Neural progenitor cell (in vitro differentiated cells): ENCODE measurements at regions not wholly inside any gene's neighbourhood (a gene's known extent, or its start where the extent isn't known, plus 50 kb on each side); places are given as distances from the start of the nearest gene placed in this dataset.
A peak's percentile ranks its signal among the peaks of the same experiment; 100 is the strongest.

Experiments used
- DNase-seq: peaks from one replicate; pipeline ENCODE4 v3.0.0-alpha.2; 2016; ENCODE audit warnings: low spot score
- H2AFZ ChIP-seq: fragments of 200-600 bp; sonication (generic); replicated peaks from 2 replicates; pipeline ENCODE4 v1.6.1; 2016; ENCODE audit warnings: antibody characterized with exemption
- H3F3A ChIP-seq: fragments of 200-600 bp; sonication (generic); 2 replicates; pipeline ENCODE4 v1.6.1; 2016; ENCODE audit warnings: antibody characterized with exemption, low read depth
- H3K27ac ChIP-seq: fragments of 200-600 bp; sonication (generic); 2 replicates; pipeline ENCODE4 v1.5.1; 2016; ENCODE audit warnings: mild to moderate bottlenecking
- H3K27me3 ChIP-seq: fragments of 200-600 bp; sonication (generic); 2 replicates; pipeline ENCODE4 v1.6.1; 2016; ENCODE audit warnings: mild to moderate bottlenecking, moderate library complexity
- H3K36me3 ChIP-seq: fragments of 200-600 bp; sonication (generic); 2 replicates; pipeline ENCODE4 v1.5.1; 2016
- H3K4me1 ChIP-seq: fragments of 200-600 bp; sonication (generic); 2 replicates; pipeline ENCODE4 v1.6.1; 2016; ENCODE audit warnings: mixed run types
- H3K4me2 ChIP-seq: fragments of 200-600 bp; sonication (generic); 2 replicates; pipeline ENCODE4 v1.6.1; 2016
- H3K4me3 ChIP-seq: fragments of 200-600 bp; sonication (generic); 2 replicates; pipeline ENCODE4 v1.5.1; 2016
- H3K79me2 ChIP-seq: fragments of 200-600 bp; sonication (generic); 2 replicates; pipeline ENCODE4 v1.6.1; 2016; ENCODE audit warnings: low read depth
- H3K9ac ChIP-seq: fragments of 200-600 bp; sonication (generic); 2 replicates; pipeline ENCODE4 v1.6.1; 2016
- H3K9me3 ChIP-seq: fragments of 200-600 bp; sonication (generic); 2 replicates; pipeline ENCODE4 v1.5.1; 2016; ENCODE audit warnings: low read depth
- H4K20me1 ChIP-seq: fragments of 200-600 bp; sonication (generic); 2 replicates; pipeline ENCODE4 v1.6.1; 2016; ENCODE audit warnings: low read depth
- H3K27ac Mint-ChIP-seq: 3 replicates; pipeline ENCODE4 v1.8.0; 2021; ENCODE audit warnings: mixed read lengths
- H3K27me3 Mint-ChIP-seq: 2 replicates; pipeline ENCODE4 v1.8.0; 2022; ENCODE audit warnings: low read depth, mild to moderate bottlenecking, inconsistent platforms, moderate library complexity, mixed read lengths; ENCODE audit not compliant: insufficient read depth
- H3K36me3 Mint-ChIP-seq: 3 replicates; pipeline ENCODE4 v1.8.0; 2021; ENCODE audit warnings: mixed read lengths
- H3K4me1 Mint-ChIP-seq: 3 replicates; pipeline ENCODE4 v1.8.0; 2021; ENCODE audit warnings: mixed read lengths
- H3K4me3 Mint-ChIP-seq: 3 replicates; pipeline ENCODE4 v1.8.0; 2021; ENCODE audit warnings: mild to moderate bottlenecking, moderate library complexity, mixed read lengths
- H3K9me3 Mint-ChIP-seq: 3 replicates; pipeline ENCODE4 v1.8.0; 2020; ENCODE audit warnings: mixed read lengths
- CTCF ChIP-seq: fragments of 200-600 bp; sonication (generic); IDR thresholded peaks from 2 replicates; pipeline ENCODE4 v1.5.1; 2017; ENCODE audit warnings: antibody characterized with exemption, mild to moderate bottlenecking
- EZH2 ChIP-seq: fragments of 200-600 bp; sonication (generic); IDR thresholded peaks from 2 replicates; pipeline ENCODE4 v1.6.1; 2017; ENCODE audit warnings: antibody characterized with exemption, mild to moderate bottlenecking, moderate library complexity
- EZH2phosphoT487 ChIP-seq: fragments of 200-600 bp; sonication (generic); IDR thresholded peaks from 2 replicates; pipeline ENCODE4 v1.6.1; 2017; ENCODE audit warnings: antibody characterized with exemption

- no peaks in the 10 kb centered on the region for H3K36me3 Mint-ChIP-seq
- Histone ChIP-seq H3K4me3 (no peak overlapping the region), H3K79me2 (no peaks in the 10 kb centered on the region), H4K20me1 (no peaks in the 10 kb centered on the region), H3K9ac (no peak overlapping the region), H3K36me3 (no peaks in the 10 kb centered on the region), H3K27me3 (no peaks in the 10 kb centered on the region), H3K27ac (no peak overlapping the region), H3F3A (no peaks in the 10 kb centered on the region), H3K4me2 (no peak overlapping the region), H3K4me1 (peaks cover 6% of the 10 kb centered on the region), H3K9me3 (no peaks in the 10 kb centered on the region), H2AFZ (no peak overlapping the region)
- no peak overlapping the region for H3K27ac Mint-ChIP-seq
- peaks cover 2% of the 10 kb centered on the region for H3K27me3 Mint-ChIP-seq
- peaks cover 5% of the 10 kb centered on the region for H3K4me1 Mint-ChIP-seq
- H3K4me3 Mint-ChIP-seq = no peak overlapping the region
- DNase-seq = no peak
- H3K9me3 Mint-ChIP-seq = no peaks in the 10 kb centered on the region
- TF ChIP-seq EZH2phosphoT487 (no peak), CTCF (no peak), EZH2 (no peak)
Observed at GRCh38 chr5:153096381-153096780, 394.1 kb upstream of the GRIA1 start.

GRCh38 chr5:153099328-153099727, 391.1 kb upstream of the GRIA1 start:
- Histone ChIP-seq H3K79me2 (no peaks in the 10 kb centered on the region), H4K20me1 (no peaks in the 10 kb centered on the region), H3K4me2 (no peak overlapping the region), H3K4me1 (peaks cover 6% of the 10 kb centered on the region), H3K36me3 (no peaks in the 10 kb centered on the region), H3K27ac (no peak overlapping the region), H3F3A (no peaks in the 10 kb centered on the region), H3K4me3 (no peak overlapping the region), H2AFZ (no peak overlapping the region), H3K9me3 (no peaks in the 10 kb centered on the region), H3K9ac (no peak overlapping the region), H3K27me3 (no peaks in the 10 kb centered on the region)
- Mint-ChIP-seq H3K4me1 (peaks cover 5% of the 10 kb centered on the region), H3K27ac (no peak overlapping the region), H3K36me3 (no peaks in the 10 kb centered on the region), H3K27me3 (peaks cover 2% of the 10 kb centered on the region), H3K9me3 (peaks cover 4% of the 10 kb centered on the region), H3K4me3 (no peak overlapping the region)
- DNase-seq = peak; percentile 7
- no peak for TF ChIP-seq EZH2phosphoT487
- TF ChIP-seq EZH2 = no peak
- no peak for TF ChIP-seq CTCF

DNA sequence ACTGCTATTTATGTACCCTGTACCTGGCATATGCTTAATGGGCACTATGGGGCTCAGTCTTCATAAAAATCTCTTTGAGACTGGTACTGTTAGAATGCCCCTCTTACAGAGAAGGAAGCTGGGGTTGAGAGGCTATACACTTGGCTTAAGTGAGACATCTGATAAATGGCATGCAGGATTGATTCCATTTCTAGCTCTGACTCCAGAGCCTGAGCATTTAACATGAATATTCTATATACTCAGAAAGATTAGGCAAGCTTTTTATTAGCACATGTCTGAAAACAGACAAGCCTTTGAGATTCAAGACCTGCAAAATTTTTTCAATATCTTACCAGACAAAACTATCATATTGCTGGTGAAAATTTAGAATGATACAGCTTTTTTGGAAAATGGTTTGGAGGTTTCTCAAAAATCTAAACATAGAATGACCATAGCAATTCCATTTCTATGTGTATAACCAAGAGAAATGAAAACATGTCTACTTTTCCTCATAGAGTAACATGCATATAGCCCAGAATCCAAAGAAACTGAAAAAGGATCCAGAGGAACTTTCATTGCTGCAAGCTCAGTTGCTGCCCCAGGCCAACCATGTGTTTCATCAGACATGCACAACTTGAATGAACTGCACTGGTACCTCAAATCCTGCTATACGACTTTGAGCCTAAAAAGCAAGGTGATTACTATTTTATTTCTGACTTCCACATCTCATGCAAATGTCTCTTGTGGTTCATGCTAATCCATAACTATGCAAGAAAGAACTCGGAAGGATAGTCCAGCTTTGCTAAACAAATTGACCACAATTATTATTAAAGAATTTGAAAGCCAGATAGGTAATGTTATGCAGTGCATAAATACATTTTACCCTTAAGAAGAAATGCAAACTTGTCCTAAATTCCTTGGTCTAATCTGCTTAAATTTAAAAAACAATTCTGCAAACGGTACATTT, 389.0 kb upstream of the GRIA1 start:
- no peak for TF ChIP-seq EZH2phosphoT487
- TF ChIP-seq CTCF = no peak
- TF ChIP-seq EZH2 = no peak
- Histone ChIP-seq H3F3A (no peaks in the 10 kb centered on the region), H4K20me1 (no peaks in the 10 kb centered on the region), H3K36me3 (no peaks in the 10 kb centered on the region), H2AFZ (no peak overlapping the region), H3K9me3 (no peaks in the 10 kb centered on the region), H3K4me2 (no peak overlapping the region), H3K27ac (no peak overlapping the region), H3K4me1 (peaks cover 6% of the 10 kb centered on the region), H3K9ac (no peak overlapping the region), H3K27me3 (no peaks in the 10 kb centered on the region), H3K4me3 (no peak overlapping the region), H3K79me2 (no peaks in the 10 kb centered on the region)
- Mint-ChIP-seq H3K36me3 (no peaks in the 10 kb centered on the region), H3K9me3 (peaks cover 4% of the 10 kb centered on the region), H3K27me3 (peaks cover 2% of the 10 kb centered on the region), H3K4me3 (no peak overlapping the region), H3K27ac (no peak overlapping the region), H3K4me1 (peaks cover 5% of the 10 kb centered on the region)
- DNase-seq = no peak
